Glutamatergic neuron (in vitro differentiated cells): ENCODE measurements at regions not wholly inside any gene's neighbourhood (a gene's known extent, or its start where the extent isn't known, plus 50 kb on each side); places are given as distances from the start of the nearest gene placed in this dataset.

Experiments
- DNase-seq: peaks from one replicate; pipeline ENCODE4 v3.0.0; 2022
- H3K27ac Mint-ChIP-seq: one replicate; pipeline ENCODE4 v1.8.0; 2020; ENCODE audit warnings: mild to moderate bottlenecking, mixed read lengths, inconsistent platforms; ENCODE audit not compliant: unreplicated experiment
- H3K27me3 Mint-ChIP-seq: one replicate; pipeline ENCODE4 v1.8.0; 2020; ENCODE audit warnings: mild to moderate bottlenecking, moderate library complexity, mixed read lengths, inconsistent platforms; ENCODE audit not compliant: unreplicated experiment
- H3K36me3 Mint-ChIP-seq: one replicate; pipeline ENCODE4 v1.8.0; 2020; ENCODE audit warnings: mild to moderate bottlenecking, mixed read lengths, inconsistent platforms; ENCODE audit not compliant: unreplicated experiment
- H3K4me1 Mint-ChIP-seq: one replicate; pipeline ENCODE4 v1.8.0; 2020; ENCODE audit warnings: mild to moderate bottlenecking, low read depth, mixed read lengths, inconsistent platforms; ENCODE audit not compliant: unreplicated experiment
- H3K4me3 Mint-ChIP-seq: one replicate; pipeline ENCODE4 v1.8.0; 2020; ENCODE audit warnings: mild to moderate bottlenecking, mixed read lengths, inconsistent platforms; ENCODE audit not compliant: unreplicated experiment
- H3K9me3 Mint-ChIP-seq: one replicate; pipeline ENCODE4 v1.8.0; 2020; ENCODE audit warnings: mild to moderate bottlenecking, moderate library complexity, mixed read lengths, inconsistent platforms; ENCODE audit not compliant: unreplicated experiment
- TF ChIP-seq, protein P1 (sequence below): fragments of 200-600 bp; sonication (generic); IDR thresholded peaks from one replicate; pipeline ENCODE4 v1.5.0; 2021; ENCODE audit not compliant: partially characterized antibody, unreplicated experiment

DNA sequence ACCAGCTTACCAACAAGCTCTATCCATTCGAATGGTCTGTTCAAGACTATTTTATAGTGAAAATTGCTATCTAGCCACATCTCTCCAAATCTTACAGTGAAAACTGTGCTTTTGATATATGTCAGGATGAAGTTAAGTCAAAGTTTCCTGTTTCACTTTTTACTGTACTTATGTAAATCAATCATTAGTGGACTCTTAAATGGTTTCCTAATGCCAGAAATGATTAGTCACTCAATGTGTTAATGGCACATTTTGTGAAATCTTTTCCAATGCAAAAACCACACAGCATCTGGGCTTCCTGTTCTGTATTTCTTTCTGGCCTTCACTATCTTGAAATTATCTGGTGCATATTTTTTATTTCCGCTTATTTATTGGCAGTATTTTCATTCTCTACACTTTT lies 87.3 kb upstream of the STEAP1B start:
- Mint-ChIP-seq H3K27me3 (no peaks in the 10 kb centered on the region), H3K9me3 (peaks cover 4% of the 10 kb centered on the region), H3K36me3 (no peaks in the 10 kb centered on the region), H3K27ac (peak overlapping the region; percentile 35), H3K4me3 (no peak overlapping the region), H3K4me1 (no peaks in the 10 kb centered on the region)
- TF ChIP-seq, protein P1, sequence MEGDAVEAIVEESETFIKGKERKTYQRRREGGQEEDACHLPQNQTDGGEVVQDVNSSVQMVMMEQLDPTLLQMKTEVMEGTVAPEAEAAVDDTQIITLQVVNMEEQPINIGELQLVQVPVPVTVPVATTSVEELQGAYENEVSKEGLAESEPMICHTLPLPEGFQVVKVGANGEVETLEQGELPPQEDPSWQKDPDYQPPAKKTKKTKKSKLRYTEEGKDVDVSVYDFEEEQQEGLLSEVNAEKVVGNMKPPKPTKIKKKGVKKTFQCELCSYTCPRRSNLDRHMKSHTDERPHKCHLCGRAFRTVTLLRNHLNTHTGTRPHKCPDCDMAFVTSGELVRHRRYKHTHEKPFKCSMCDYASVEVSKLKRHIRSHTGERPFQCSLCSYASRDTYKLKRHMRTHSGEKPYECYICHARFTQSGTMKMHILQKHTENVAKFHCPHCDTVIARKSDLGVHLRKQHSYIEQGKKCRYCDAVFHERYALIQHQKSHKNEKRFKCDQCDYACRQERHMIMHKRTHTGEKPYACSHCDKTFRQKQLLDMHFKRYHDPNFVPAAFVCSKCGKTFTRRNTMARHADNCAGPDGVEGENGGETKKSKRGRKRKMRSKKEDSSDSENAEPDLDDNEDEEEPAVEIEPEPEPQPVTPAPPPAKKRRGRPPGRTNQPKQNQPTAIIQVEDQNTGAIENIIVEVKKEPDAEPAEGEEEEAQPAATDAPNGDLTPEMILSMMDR: no peak
- DNase-seq: no peak

- TF ChIP-seq, protein P1: no peak
- H3K4me1 Mint-ChIP-seq: no peaks in the 10 kb centered on the region
- no peak overlapping the region for H3K27ac Mint-ChIP-seq
- no peak for DNase-seq
- no peaks in the 10 kb centered on the region for H3K36me3 Mint-ChIP-seq
- peaks cover 4% of the 10 kb centered on the region for H3K9me3 Mint-ChIP-seq
- no peak overlapping the region for H3K4me3 Mint-ChIP-seq
- no peaks in the 10 kb centered on the region for H3K27me3 Mint-ChIP-seq
These were observed 86.8 kb upstream of the STEAP1B start for GRCh38 chr7:22586786-22587140.

DNA sequence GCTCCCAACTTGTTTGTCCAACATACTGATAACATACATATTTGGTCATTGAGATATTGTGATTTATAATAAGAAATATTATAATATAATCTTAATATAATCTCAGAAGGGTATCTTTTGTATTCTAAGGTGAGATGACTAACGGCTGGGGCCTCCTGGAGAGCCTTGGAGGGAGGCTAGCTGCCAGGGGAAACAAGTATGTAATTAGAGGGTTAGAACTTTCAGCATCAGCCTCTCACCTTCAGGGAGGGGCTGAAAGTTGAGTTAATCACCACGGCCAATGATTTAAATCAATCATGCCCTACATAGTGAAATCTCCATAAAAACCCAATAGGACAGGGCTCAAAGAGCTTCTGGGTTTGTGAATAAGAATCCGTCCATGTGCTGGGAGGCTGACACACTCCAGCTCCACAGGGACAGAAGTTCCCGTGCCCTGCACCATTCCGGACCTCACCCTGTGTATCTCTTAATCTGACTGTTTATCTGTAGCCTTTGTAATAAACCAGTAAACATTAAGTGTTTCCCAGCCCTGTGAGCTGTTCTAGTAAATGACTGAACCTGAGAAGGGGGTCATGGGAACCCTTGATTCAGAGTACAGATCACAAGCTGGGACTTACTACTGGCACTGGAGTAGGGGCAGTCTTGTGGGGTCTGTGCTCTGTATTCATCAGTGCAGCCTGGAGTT lies 86.3 kb upstream of the STEAP1B start:
- H3K27ac Mint-ChIP-seq: no peak overlapping the region
- no peaks in the 10 kb centered on the region for H3K36me3 Mint-ChIP-seq
- no peaks in the 10 kb centered on the region for H3K4me1 Mint-ChIP-seq
- no peaks in the 10 kb centered on the region for H3K27me3 Mint-ChIP-seq
- no peak for DNase-seq
- TF ChIP-seq, protein P1: no peak
- no peak overlapping the region for H3K4me3 Mint-ChIP-seq
- H3K9me3 Mint-ChIP-seq: peaks cover 4% of the 10 kb centered on the region

GRCh38 chr7:22584179-22584578 lies 84.2 kb upstream of the STEAP1B start:
- no peaks in the 10 kb centered on the region for H3K4me1 Mint-ChIP-seq
- H3K27ac Mint-ChIP-seq: no peak overlapping the region
- H3K27me3 Mint-ChIP-seq: no peaks in the 10 kb centered on the region
- no peaks in the 10 kb centered on the region for H3K36me3 Mint-ChIP-seq
- H3K4me3 Mint-ChIP-seq: no peak overlapping the region
- DNase-seq: no peak
- TF ChIP-seq, protein P1: no peak
- H3K9me3 Mint-ChIP-seq: peaks cover 5% of the 10 kb centered on the region

GRCh38 chr7:22582863-22583622 lies 83.1 kb upstream of the STEAP1B start:
- H3K36me3 Mint-ChIP-seq: no peaks in the 10 kb centered on the region
- H3K4me1 Mint-ChIP-seq: no peaks in the 10 kb centered on the region
- no peaks in the 10 kb centered on the region for H3K27me3 Mint-ChIP-seq
- H3K9me3 Mint-ChIP-seq: peaks cover 3% of the 10 kb centered on the region
- TF ChIP-seq, protein P1: no peak
- no peak overlapping the region for H3K27ac Mint-ChIP-seq
- no peak for DNase-seq
- H3K4me3 Mint-ChIP-seq: no peak overlapping the region
